ENCODE measurements at regions not wholly inside any gene's neighbourhood (a gene's known extent, or its start where the extent isn't known, plus 50 kb on each side); places are given as distances from the start of the nearest gene placed in this dataset.

DNA sequence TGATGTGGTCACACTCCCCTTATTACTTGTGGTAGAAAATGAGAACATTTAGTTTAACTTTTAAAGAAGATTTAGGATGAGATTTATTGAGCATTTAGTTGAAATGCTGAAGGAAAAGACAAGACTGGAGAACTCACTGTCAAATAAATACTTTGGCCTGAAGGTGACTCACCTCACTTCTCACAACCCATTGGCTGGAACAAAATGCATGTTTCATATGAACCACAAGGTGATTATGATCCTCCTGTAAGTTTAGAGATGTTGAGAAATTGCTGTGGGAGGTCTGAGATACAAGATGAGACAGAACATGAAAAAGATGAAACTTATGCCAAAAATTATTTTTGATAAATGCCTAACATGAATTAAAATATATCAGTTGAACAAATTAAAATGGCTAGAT is 1004.5 kb downstream of the SOCS6 start:
- Histone ChIP-seq H3K4me2 (ENCODE audit: low read length) (no peak overlapping the region), H3K9me2 (ENCODE audit: insufficient read depth) (no peaks in the 10 kb centered on the region), H3K27ac (ENCODE audit: low read depth, low read length) (no peak overlapping the region), H3K9ac (ENCODE audit: low read length) (no peak overlapping the region), H3K4me3 (replicated peaks in 1 of 2; ENCODE audit: low read depth in 1 of 2, low read length in 2 of 2) (no peak overlapping the region), H3K36me3 (ENCODE audit: control insufficient read depth in 1 of 2, insufficient read depth in 2 of 2, low read length in 2 of 2) (no peaks in the 10 kb centered on the region), H2AFZ (ENCODE audit: low read depth, low read length, poor library complexity, severe bottlenecking) (no peak overlapping the region), H3K9me3 (ENCODE audit: control insufficient read depth in 1 of 2, insufficient read depth in 1 of 2, low read depth in 1 of 2, low read length in 2 of 2) (peaks cover 2 to 8% of the 10 kb centered on the region in 2 experiments; a peak in 3 of 4 replicates), H3K79me2 (ENCODE audit: insufficient read depth, low read length) (no peaks in the 10 kb centered on the region), H3K4me1 (ENCODE audit: control insufficient read depth in 1 of 2, insufficient read depth in 2 of 2, low read length in 2 of 2) (no peaks in the 10 kb centered on the region), H4K20me1 (ENCODE audit: insufficient read depth) (no peaks in the 10 kb centered on the region), H3K27me3 (ENCODE audit: insufficient read depth, low read length) (no peaks in the 10 kb centered on the region)
- POLR2A ChIA-PET = no interaction called here
- ATAC-seq = no peak
- intact Hi-C loops (cut with micrococcal nuclease) = no loop called here
- CTCF ChIA-PET = no interaction called here
- TF ChIP-seq, protein P1, sequence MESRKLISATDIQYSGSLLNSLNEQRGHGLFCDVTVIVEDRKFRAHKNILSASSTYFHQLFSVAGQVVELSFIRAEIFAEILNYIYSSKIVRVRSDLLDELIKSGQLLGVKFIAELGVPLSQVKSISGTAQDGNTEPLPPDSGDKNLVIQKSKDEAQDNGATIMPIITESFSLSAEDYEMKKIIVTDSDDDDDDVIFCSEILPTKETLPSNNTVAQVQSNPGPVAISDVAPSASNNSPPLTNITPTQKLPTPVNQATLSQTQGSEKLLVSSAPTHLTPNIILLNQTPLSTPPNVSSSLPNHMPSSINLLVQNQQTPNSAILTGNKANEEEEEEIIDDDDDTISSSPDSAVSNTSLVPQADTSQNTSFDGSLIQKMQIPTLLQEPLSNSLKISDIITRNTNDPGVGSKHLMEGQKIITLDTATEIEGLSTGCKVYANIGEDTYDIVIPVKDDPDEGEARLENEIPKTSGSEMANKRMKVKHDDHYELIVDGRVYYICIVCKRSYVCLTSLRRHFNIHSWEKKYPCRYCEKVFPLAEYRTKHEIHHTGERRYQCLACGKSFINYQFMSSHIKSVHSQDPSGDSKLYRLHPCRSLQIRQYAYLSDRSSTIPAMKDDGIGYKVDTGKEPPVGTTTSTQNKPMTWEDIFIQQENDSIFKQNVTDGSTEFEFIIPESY (IDR thresholded peaks at IDR 0.05; ENCODE audit: extremely low read depth, insufficient replicate concordance, low read length) = no peak
- TF ChIP-seq JUND (IDR thresholded peaks at IDR 0.05) = no peak
- no peak for TF ChIP-seq ZFX (IDR thresholded peaks at IDR 0.05)
- no peak for TF ChIP-seq TCF7L2 (IDR thresholded peaks at IDR 0.05; ENCODE audit: borderline replicate concordance, extremely low read depth, insufficient read depth, insufficient read length)
- TF ChIP-seq CBX3 (IDR thresholded peaks at IDR 0.05; ENCODE audit: low read depth) = no peak
- TF ChIP-seq ZNF274 (IDR thresholded peaks at IDR 0.05; ENCODE audit: low read depth, low read length) = no peak
- DNase-seq (ENCODE audit: low read depth, low spot score) = no peak
- RAD21 ChIA-PET (ENCODE audit: low non-redundant PET in 1 of 2, low total read pairs in 2 of 2, uncharacterized antibody in 2 of 2, unreplicated experiment in 2 of 2) = no interaction called here
- no TSS peak for BruUV-seq (replicated peaks)

DNA sequence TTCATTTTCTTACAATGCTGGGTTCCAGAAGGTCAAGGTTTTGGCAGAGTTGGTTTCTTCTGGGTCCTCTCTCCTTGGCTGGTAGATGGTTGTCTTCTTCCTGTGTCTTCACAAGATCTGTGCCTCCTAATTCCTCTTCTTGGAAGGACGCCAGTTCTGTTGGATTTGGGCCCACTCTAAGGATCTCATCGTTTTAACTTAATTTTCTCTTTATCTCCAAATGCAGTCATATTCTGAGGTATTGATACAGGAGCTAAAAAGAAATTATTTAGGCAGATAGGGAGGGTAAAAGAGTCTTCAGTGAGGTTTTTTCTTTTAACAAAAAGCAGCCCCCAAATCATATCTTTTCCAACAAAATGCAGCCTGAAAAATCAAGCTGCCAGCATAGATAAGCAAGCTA is 998.4 kb downstream of the SOCS6 start:
- Histone ChIP-seq H3K9ac (ENCODE audit: low read length) (no peak overlapping the region), H2AFZ (ENCODE audit: low read depth, low read length, poor library complexity, severe bottlenecking) (no peak overlapping the region), H3K36me3 (ENCODE audit: control insufficient read depth in 1 of 2, insufficient read depth in 2 of 2, low read length in 2 of 2) (no peaks in the 10 kb centered on the region), H3K27me3 (ENCODE audit: insufficient read depth, low read length) (no peaks in the 10 kb centered on the region), H4K20me1 (ENCODE audit: insufficient read depth) (no peaks in the 10 kb centered on the region), H3K4me1 (ENCODE audit: control insufficient read depth in 1 of 2, insufficient read depth in 2 of 2, low read length in 2 of 2) (no peaks in the 10 kb centered on the region), H3K4me3 (replicated peaks in 1 of 2; ENCODE audit: low read depth in 1 of 2, low read length in 2 of 2) (no peak overlapping the region), H3K9me3 (ENCODE audit: control insufficient read depth in 1 of 2, insufficient read depth in 1 of 2, low read depth in 1 of 2, low read length in 2 of 2) (peaks cover 0 to 2% of the 10 kb centered on the region in 2 experiments; a peak in 1 of 4 replicates), H3K27ac (ENCODE audit: low read depth, low read length) (no peak overlapping the region), H3K9me2 (ENCODE audit: insufficient read depth) (no peaks in the 10 kb centered on the region), H3K79me2 (ENCODE audit: insufficient read depth, low read length) (no peaks in the 10 kb centered on the region), H3K4me2 (ENCODE audit: low read length) (no peak overlapping the region)
- DNase-seq (ENCODE audit: low read depth, low spot score) (no peak), ATAC-seq (no peak)
- CTCF ChIA-PET = no interaction called here
- intact Hi-C loops (cut with micrococcal nuclease) = no loop called here
- no TSS peak for BruUV-seq (replicated peaks)
- RAD21 ChIA-PET (ENCODE audit: low non-redundant PET in 1 of 2, low total read pairs in 2 of 2, uncharacterized antibody in 2 of 2, unreplicated experiment in 2 of 2) = no interaction called here
- TF ChIP-seq POLR2A (IDR thresholded peaks at IDR 0.05; ENCODE audit: borderline replicate concordance, extremely low read depth, insufficient read depth, insufficient read length) (no peak), ZFX (IDR thresholded peaks at IDR 0.05) (no peak), YY1 (IDR thresholded peaks at IDR 0.05; ENCODE audit: extremely low read depth, insufficient replicate concordance, low read depth, low read length) (no peak), SP1 (IDR thresholded peaks at IDR 0.05; ENCODE audit: low read depth) (no peak), RAD21 (IDR thresholded peaks at IDR 0.05; ENCODE audit: low read depth) (no peak)
- TF ChIP-seq, protein P2, sequence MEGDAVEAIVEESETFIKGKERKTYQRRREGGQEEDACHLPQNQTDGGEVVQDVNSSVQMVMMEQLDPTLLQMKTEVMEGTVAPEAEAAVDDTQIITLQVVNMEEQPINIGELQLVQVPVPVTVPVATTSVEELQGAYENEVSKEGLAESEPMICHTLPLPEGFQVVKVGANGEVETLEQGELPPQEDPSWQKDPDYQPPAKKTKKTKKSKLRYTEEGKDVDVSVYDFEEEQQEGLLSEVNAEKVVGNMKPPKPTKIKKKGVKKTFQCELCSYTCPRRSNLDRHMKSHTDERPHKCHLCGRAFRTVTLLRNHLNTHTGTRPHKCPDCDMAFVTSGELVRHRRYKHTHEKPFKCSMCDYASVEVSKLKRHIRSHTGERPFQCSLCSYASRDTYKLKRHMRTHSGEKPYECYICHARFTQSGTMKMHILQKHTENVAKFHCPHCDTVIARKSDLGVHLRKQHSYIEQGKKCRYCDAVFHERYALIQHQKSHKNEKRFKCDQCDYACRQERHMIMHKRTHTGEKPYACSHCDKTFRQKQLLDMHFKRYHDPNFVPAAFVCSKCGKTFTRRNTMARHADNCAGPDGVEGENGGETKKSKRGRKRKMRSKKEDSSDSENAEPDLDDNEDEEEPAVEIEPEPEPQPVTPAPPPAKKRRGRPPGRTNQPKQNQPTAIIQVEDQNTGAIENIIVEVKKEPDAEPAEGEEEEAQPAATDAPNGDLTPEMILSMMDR (IDR thresholded peaks at IDR 0.05 in 2 of 3, conservative IDR thresholded peaks at IDR 0.05 in 1 of 3; ENCODE audit: borderline replicate concordance in 1 of 3, insufficient read depth in 1 of 3, low read depth in 2 of 3, low read length in 2 of 3) = no peak
- POLR2A ChIA-PET = no interaction called here

All from HCT116 (cell line).